Heart left ventricle (tissue), 13 donors: ENCODE measurements at regions not wholly inside any gene's neighbourhood (a gene's known extent, or its start where the extent isn't known, plus 50 kb on each side); places are given as distances from the start of the nearest gene placed in this dataset.

Experiments used
- CTCF ChIP-seq, 12 donors: fragments of 200-600 bp; sonication (generic) in 4 of 12; IDR thresholded peaks; one replicate each; pipeline versions ENCODE4 v1.5.0 to v1.8.0; 2018 to 2022; ENCODE audit warnings: antibody characterized with exemption in 12 of 12, mild to moderate bottlenecking in 5 of 12
- POLR2A ChIP-seq, 2 donors: fragments of 450-650 bp; IDR thresholded peaks; one replicate each; pipeline ENCODE4 v1.6.1; 2017; ENCODE audit warnings: antibody characterized with exemption in 2 of 2, mild to moderate bottlenecking in 2 of 2, moderate library complexity in 2 of 2
- donor health status: ischemic (EF 13 %, LVEDD 7.1; RV severe dilation, severe dysfunction).
- donor health status: DM: no; HTN: yes; CAD: no.
- donor health status: DM: no; HTN: no; CAD: no.
- donor health status: ischemic (EF 25% LVEDD 6.9; RV normal size, moderate dysfunction).
- donor health status: ischemic (EF 25% LVEDD 5.7; RV mildly dilated, moderate dysfunction).
- donor health status: ischemic (EF 35%, LVEDD 5.7; RV mildly dilated, moderate dysfunction).
- donor health status: nonischemic (EF 11% LVEDD 7.7; RV severe dilation, severe dysfunction).
- donor health status: DM: yes; HTN: yes; CAD: no.
- donor health status: PGD.
- donor health status: ischemic (EF 29% LVEDD 5.4; RV normal size, mild dysfunction).
- donor health status: nonischemic (EF 23%, LVEDD 6.1; RV moderate dilation, normal function).

- TF ChIP-seq CTCF (IDR thresholded peaks at IDR 0.05) (no peak), POLR2A (IDR thresholded peaks at IDR 0.05) (no peak)
Measured at GRCh38 chr12:72144553-72144952, 127.6 kb upstream of the TRHDE start.
